CD4-positive, alpha-beta T cell (primary cell): ENCODE measurements at regions not wholly inside any gene's neighbourhood (a gene's known extent, or its start where the extent isn't known, plus 50 kb on each side); places are given as distances from the start of the nearest gene placed in this dataset.

ENCODE experiments used
- ATAC-seq: fragments of 200-7000 bp; cut with Tn5 transposase; one replicate; pipeline ENCODE4 v1.10.0; 2022; ENCODE audit warnings: mild to moderate bottlenecking; ENCODE audit not compliant: poor library complexity
- CTCF ChIA-PET: fragments of 350-600 bp; sonication (Branson Sonifier 250); formaldehyde crosslinking; loops from one replicate; lab custom pipeline; 2021; ENCODE audit warnings: antibody characterized with exemption, inconsistent platforms; lab: Charles Lee
- POLR2A ChIA-PET: fragments of 350-600 bp; sonication (Branson Sonifier 250); formaldehyde crosslinking; loops from one replicate; lab custom pipeline; 2021; ENCODE audit warnings: antibody characterized with exemption, inconsistent platforms; lab: Charles Lee
- DNase-seq, 14 experiments: peaks; one replicate each; pipeline ENCODE4 v3.0.0-alpha.2; 2013 to 2020; ENCODE audit warnings: mixed read lengths in 2 of 14
- H3K27ac ChIP-seq, 2 donors: one replicate each; pipeline versions ENCODE4 v1.5.1 to v1.7.0; 2013; ENCODE audit warnings: low read length in 2 of 2, low read depth in 1 of 2, mild to moderate bottlenecking in 1 of 2
- H3K27me3 ChIP-seq, 2 experiments: 1 replicate in 1 of 2; 2 replicates in 1 of 2; pipeline versions ENCODE4 v1.6.1 to v1.7.0; 2013; ENCODE audit warnings: low read length in 2 of 2, control low read depth in 1 of 2, mild to moderate bottlenecking in 1 of 2, moderate library complexity in 1 of 2; ENCODE audit not compliant: insufficient read depth in 2 of 2, control insufficient read depth in 1 of 2
- H3K36me3 ChIP-seq: one replicate; pipeline ENCODE4 v1.6.1; 2013; ENCODE audit warnings: low read length, control low read depth; ENCODE audit not compliant: insufficient read depth
- H3K4me1 ChIP-seq: one replicate; pipeline ENCODE4 v1.6.1; 2013; ENCODE audit warnings: low read length, control low read depth; ENCODE audit not compliant: insufficient read depth
- H3K4me3 ChIP-seq: one replicate; pipeline ENCODE4 v1.5.1; 2013; ENCODE audit warnings: mild to moderate bottlenecking, low read length, moderate library complexity
- H3K9me3 ChIP-seq, 2 experiments: 1 replicate in 1 of 2; 2 replicates in 1 of 2; pipeline versions ENCODE4 v1.6.1 to v1.7.0; 2013; ENCODE audit warnings: low read length in 2 of 2, mild to moderate bottlenecking in 2 of 2, control low read depth in 1 of 2, moderate library complexity in 1 of 2; ENCODE audit not compliant: control insufficient read depth in 1 of 2, insufficient read depth in 1 of 2
- H3K27ac Mint-ChIP-seq: one replicate; pipeline ENCODE4 v1.8.0; 2020; ENCODE audit warnings: mixed read lengths
- H3K27me3 Mint-ChIP-seq: one replicate; pipeline ENCODE4 v1.8.0; 2021; ENCODE audit warnings: mixed read lengths
- H3K36me3 Mint-ChIP-seq: one replicate; pipeline ENCODE4 v1.8.0; 2021; ENCODE audit warnings: low read depth, mixed read lengths
- H3K4me1 Mint-ChIP-seq: one replicate; pipeline ENCODE4 v1.8.0; 2021; ENCODE audit warnings: low read depth, mixed read lengths
- H3K4me3 Mint-ChIP-seq: one replicate; pipeline ENCODE4 v1.8.0; 2020; ENCODE audit warnings: mild to moderate bottlenecking, mixed read lengths
- H3K9me3 Mint-ChIP-seq: one replicate; pipeline ENCODE4 v1.8.0; 2020; ENCODE audit warnings: mixed read lengths
- intact Hi-C, 2 experiments: fragments of 100-400 bp; cut with DNase I in 1 of 2; cut with micrococcal nuclease in 1 of 2; formaldehyde crosslinking; loops; one replicate each; pipeline versions ENCODE4 v1.15.1 to v1.9.0; 2023 to 2025; cut with DNase I, micrococcal nuclease
- TF ChIP-seq, protein P1 (sequence below): fragments of 200-600 bp; IDR thresholded peaks from one replicate; pipeline ENCODE4 v1.8.0; 2022; ENCODE audit warnings: antibody characterized with exemption, mild to moderate bottlenecking

DNA sequence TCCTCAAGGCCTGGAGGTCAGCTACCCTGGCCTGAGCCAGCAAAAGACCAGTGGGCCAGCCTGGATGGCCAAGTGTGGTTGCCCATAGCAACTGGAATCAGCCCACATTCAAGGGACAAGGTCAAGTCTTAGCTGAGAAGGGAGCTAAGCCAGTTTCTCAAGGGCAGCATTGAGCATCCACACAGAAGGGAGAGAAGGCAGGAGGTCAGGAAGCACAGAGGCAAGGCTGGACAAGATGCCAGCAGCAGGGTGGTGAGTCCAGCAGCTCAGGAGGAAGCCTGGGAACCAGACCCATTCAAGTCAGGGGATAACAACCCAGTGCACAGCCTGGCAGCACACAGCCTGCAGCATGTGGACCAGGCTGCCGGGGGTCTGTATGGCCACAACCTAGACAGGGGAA is 54.0 kb upstream of the ZMIZ1 start:
- Histone ChIP-seq H3K9me3 (peaks cover 6 to 18% of the 10 kb centered on the region in 2 experiments), H3K27me3 (no peaks in the 10 kb centered on the region), H3K4me1 (no peaks in the 10 kb centered on the region), H3K27ac (no peak overlapping the region), H3K4me3 (no peak overlapping the region), H3K36me3 (no peaks in the 10 kb centered on the region)
- DNase-seq (no peak), ATAC-seq (no peak)
- Mint-ChIP-seq H3K9me3 (no peaks in the 10 kb centered on the region), H3K27ac (no peak overlapping the region), H3K27me3 (no peaks in the 10 kb centered on the region), H3K4me1 (no peaks in the 10 kb centered on the region), H3K36me3 (no peaks in the 10 kb centered on the region), H3K4me3 (no peak overlapping the region)
- TF ChIP-seq, protein P1, sequence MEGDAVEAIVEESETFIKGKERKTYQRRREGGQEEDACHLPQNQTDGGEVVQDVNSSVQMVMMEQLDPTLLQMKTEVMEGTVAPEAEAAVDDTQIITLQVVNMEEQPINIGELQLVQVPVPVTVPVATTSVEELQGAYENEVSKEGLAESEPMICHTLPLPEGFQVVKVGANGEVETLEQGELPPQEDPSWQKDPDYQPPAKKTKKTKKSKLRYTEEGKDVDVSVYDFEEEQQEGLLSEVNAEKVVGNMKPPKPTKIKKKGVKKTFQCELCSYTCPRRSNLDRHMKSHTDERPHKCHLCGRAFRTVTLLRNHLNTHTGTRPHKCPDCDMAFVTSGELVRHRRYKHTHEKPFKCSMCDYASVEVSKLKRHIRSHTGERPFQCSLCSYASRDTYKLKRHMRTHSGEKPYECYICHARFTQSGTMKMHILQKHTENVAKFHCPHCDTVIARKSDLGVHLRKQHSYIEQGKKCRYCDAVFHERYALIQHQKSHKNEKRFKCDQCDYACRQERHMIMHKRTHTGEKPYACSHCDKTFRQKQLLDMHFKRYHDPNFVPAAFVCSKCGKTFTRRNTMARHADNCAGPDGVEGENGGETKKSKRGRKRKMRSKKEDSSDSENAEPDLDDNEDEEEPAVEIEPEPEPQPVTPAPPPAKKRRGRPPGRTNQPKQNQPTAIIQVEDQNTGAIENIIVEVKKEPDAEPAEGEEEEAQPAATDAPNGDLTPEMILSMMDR, result no peak
- ChIA-PET POLR2A (no interaction called here), CTCF (no interaction called here)
- intact Hi-C loops, result no loop called here

DNA sequence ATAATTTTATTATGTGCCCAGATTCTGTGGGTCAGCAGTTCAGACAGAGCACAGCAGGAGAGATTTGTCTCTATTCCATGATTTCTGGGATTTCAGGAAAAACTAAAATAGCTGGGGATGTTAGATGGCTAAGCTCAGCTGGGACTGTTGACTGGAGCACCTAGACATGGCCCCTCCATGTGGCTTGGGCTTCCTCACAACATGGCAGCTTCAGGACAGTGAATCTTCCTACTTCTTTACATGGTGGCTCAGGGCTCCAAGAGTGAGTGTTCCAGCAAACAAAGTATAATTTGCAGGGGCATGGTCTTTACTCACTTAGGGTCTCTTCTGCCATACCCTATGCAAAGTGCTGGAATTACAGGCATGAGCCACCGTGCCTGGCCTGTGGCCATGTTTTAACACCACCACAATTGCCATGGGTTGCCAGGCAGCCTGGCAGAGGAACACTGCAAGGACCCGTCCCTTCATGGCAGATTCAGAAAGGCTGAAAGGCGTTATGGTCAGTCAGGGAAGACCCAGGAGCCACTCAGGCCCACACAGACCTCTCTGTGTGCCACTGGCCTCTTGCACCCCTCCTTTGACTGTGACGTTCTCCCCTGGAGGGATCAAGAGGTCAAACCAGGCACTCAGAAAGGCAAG is 50.8 kb upstream of the ZMIZ1 start:
- peaks cover 4% of the 10 kb centered on the region for H3K4me1 ChIP-seq
- POLR2A ChIA-PET, result no interaction called here
- H3K27me3 ChIP-seq, result no peaks in the 10 kb centered on the region
- no peak overlapping the region for H3K4me3 ChIP-seq
- DNase-seq (no peak), ATAC-seq (no peak)
- Mint-ChIP-seq H3K4me3 (no peak overlapping the region), H3K9me3 (no peaks in the 10 kb centered on the region), H3K27me3 (no peaks in the 10 kb centered on the region), H3K27ac (no peak overlapping the region), H3K4me1 (no peaks in the 10 kb centered on the region), H3K36me3 (no peaks in the 10 kb centered on the region)
- no peak overlapping the region for H3K27ac ChIP-seq
- intact Hi-C loops, result no loop called here
- TF ChIP-seq, protein P1, result no peak
- peaks cover 6 to 18% of the 10 kb centered on the region in 2 experiments for H3K9me3 ChIP-seq
- no peaks in the 10 kb centered on the region for H3K36me3 ChIP-seq
- CTCF ChIA-PET, result no interaction called here

DNA sequence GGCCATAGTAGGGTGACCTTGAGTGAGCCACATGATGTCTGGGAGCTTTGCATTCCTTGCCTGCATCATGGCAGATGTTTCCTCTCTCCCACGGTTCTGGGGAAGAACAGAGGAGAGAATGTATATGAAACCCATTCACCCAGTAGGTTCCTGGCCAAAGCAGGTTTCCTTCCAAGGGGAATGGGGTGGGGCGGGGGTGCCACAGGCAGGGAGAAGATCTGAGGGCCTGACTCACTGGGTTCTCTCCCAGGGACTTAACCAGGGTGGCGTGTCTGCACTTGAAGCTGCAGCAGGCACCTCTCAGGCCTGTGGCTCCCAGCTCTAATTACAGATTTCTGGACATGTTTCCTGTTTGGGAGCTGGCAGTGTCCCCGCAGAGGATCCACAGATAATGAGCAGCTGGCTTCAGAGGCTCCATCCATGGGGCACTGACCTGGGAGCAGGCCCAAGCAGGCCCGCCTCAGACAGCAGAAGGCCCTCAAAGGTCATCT is 50.2 kb upstream of the ZMIZ1 start:
- TF ChIP-seq, protein P1, result no peak
- Mint-ChIP-seq H3K27me3 (no peaks in the 10 kb centered on the region), H3K4me3 (no peak overlapping the region), H3K9me3 (no peaks in the 10 kb centered on the region), H3K27ac (no peak overlapping the region), H3K36me3 (no peaks in the 10 kb centered on the region), H3K4me1 (no peaks in the 10 kb centered on the region)
- Histone ChIP-seq H3K27ac (no peak overlapping the region), H3K9me3 (peaks cover 6 to 18% of the 10 kb centered on the region in 2 experiments), H3K27me3 (no peaks in the 10 kb centered on the region), H3K4me3 (no peak overlapping the region), H3K4me1 (peaks cover 10% of the 10 kb centered on the region), H3K36me3 (no peaks in the 10 kb centered on the region)
- ChIA-PET POLR2A (no interaction called here), CTCF (no interaction called here)
- DNase-seq, result no peak
- intact Hi-C loops, result no loop called here
- no peak for ATAC-seq
